Prostate gland (tissue), 2 donors: ENCODE measurements at regions not wholly inside any gene's neighbourhood (a gene's known extent, or its start where the extent isn't known, plus 50 kb on each side); places are given as distances from the start of the nearest gene placed in this dataset.

Experiments
- DNase-seq: peaks from one replicate; pipeline ENCODE4 v3.0.0-alpha.2; 2019; ENCODE audit warnings: low spot score
- H3K27ac ChIP-seq, 2 donors: fragments of 200-600 bp; sonication (generic); 2 replicates each; pipeline ENCODE4 v1.5.1; 2017 to 2019
- H3K27me3 ChIP-seq: fragments of 200-600 bp; sonication (generic); replicated peaks from 2 replicates; pipeline ENCODE4 v1.5.1; 2019; ENCODE audit not compliant: insufficient read depth
- H3K36me3 ChIP-seq, 2 donors: fragments of 200-600 bp; sonication (generic); 1 replicate in 1 of 2; 2 replicates in 1 of 2; pipeline versions ENCODE4 v1.5.1 to v1.8.1; 2017 to 2019
- H3K4me1 ChIP-seq: fragments of 200-600 bp; sonication (generic); replicated peaks from 2 replicates; pipeline ENCODE4 v1.5.1; 2019
- H3K4me3 ChIP-seq, 2 donors: fragments of 200-600 bp; sonication (generic); 2 replicates each; pipeline ENCODE4 v1.5.1; 2017 to 2019
- H3K9me3 ChIP-seq: fragments of 200-600 bp; sonication (generic); 2 replicates; pipeline ENCODE4 v1.5.1; 2017
- CTCF ChIP-seq, 4 experiments: fragments of 200-600 bp in 2 of 4; fragments of 450-650 bp in 2 of 4; sonication (generic) in 2 of 4; IDR thresholded peaks; 1 replicate in 3 of 4; 2 replicates in 1 of 4; pipeline ENCODE4 v1.5.1; 2016 to 2019; ENCODE audit warnings: antibody characterized with exemption in 4 of 4, mild to moderate bottlenecking in 2 of 4, moderate library complexity in 2 of 4
- POLR2A ChIP-seq: fragments of 450-650 bp; IDR thresholded peaks from one replicate; pipeline ENCODE4 v1.6.1; 2016; ENCODE audit warnings: antibody characterized with exemption, mild to moderate bottlenecking
- POLR2AphosphoS5 ChIP-seq: sonication (generic); formaldehyde crosslinking; IDR thresholded peaks from one replicate; pipeline ENCODE4 v1.6.1; 2017; ENCODE audit warnings: antibody characterized with exemption
- WGBS: methylation state at CpG from one replicate; pipeline ENCODE4 v1.1.5; 2018; 5-methylcytosine and 5-hydroxymethylcytosine counted together
- intact Hi-C: fragments of 100-400 bp; cut with DNase I; formaldehyde crosslinking; loops from one replicate; pipeline ENCODE4 v1.14.2; 2022

DNA sequence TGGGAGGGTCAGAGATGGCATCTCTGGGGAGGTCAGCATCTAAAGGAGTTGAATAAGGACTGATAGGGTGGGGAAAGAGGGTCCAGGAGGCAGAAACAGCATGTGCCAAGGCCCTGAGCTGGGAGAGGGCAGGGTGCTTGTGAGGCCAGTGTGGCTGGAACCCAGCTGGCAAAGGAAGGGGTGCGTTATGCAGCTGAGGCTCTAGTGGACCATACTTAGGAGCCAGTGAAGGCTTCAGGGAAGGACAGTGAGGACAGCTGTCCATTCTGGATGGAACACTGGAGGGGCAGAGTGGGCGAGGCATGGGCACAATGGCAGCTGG lies 57.1 kb upstream of the RPL11 start:
- Histone ChIP-seq H3K27me3 (no peaks in the 10 kb centered on the region), H3K9me3 (no peaks in the 10 kb centered on the region), H3K4me1 (no peaks in the 10 kb centered on the region), H3K4me3 (no peak overlapping the region), H3K27ac (no peak overlapping the region), H3K36me3 (no peaks in the 10 kb centered on the region)
- TF ChIP-seq POLR2A (no peak), CTCF (IDR thresholded peaks at IDR 0.05) (no peak), POLR2AphosphoS5 (no peak)
- WGBS, result 72% methylated on average over 2 of the region's 2 CpGs
- intact Hi-C loops, result no loop called here
- no peak for DNase-seq

GRCh38 chr1:23632479-23633160 lies 59.0 kb upstream of the RPL11 start:
- Histone ChIP-seq H3K36me3 (no peaks in the 10 kb centered on the region), H3K27me3 (no peaks in the 10 kb centered on the region), H3K9me3 (no peaks in the 10 kb centered on the region), H3K27ac (no peak overlapping the region), H3K4me1 (no peaks in the 10 kb centered on the region), H3K4me3 (no peak overlapping the region)
- 97% methylated on average over 2 of the region's 2 CpGs for WGBS
- intact Hi-C loops, result no loop called here
- DNase-seq, result no peak
- no peak for TF ChIP-seq CTCF (IDR thresholded peaks at IDR 0.05)
- no peak for TF ChIP-seq POLR2AphosphoS5
- no peak for TF ChIP-seq POLR2A

DNA sequence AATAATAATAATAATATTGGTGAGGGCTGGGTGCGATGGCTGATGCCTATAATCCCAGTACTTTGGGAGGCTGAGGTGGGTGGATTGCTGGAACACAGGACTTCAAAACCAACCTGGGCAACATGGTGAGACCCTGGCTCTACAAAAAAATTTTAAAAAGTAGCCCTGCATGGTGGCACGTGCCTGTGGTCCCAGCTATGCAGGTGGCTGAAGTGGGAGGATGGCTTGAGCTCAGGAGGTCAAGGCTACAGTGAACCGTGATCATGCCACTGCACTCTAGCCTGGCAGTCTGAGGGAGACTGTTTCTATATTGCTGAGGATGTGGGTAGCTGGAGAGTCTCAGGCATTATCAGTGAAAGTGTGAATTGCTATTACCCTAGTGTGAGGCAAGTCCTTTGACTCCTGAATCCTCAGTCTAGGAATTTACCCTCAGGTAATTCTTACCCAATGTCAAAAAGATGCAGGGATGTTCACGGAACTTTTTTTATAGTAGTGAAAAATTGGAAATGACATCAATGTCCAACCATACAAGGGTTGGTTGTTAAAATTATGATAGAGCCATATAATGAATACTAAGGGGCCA lies 61.8 kb upstream of the RPL11 start:
- no peak overlapping the region for H3K27ac ChIP-seq
- H3K9me3 ChIP-seq, result no peaks in the 10 kb centered on the region
- WGBS, result 80% methylated on average over 4 of the region's 4 CpGs
- DNase-seq, result no peak
- TF ChIP-seq CTCF (IDR thresholded peaks at IDR 0.05) (no peak), POLR2A (no peak), POLR2AphosphoS5 (no peak)
- intact Hi-C loops, result no loop called here
- no peaks in the 10 kb centered on the region for H3K36me3 ChIP-seq
- no peaks in the 10 kb centered on the region for H3K4me1 ChIP-seq
- H3K4me3 ChIP-seq, result no peak overlapping the region
- no peaks in the 10 kb centered on the region for H3K27me3 ChIP-seq

- H3K4me3 ChIP-seq, result no peak overlapping the region
- no peaks in the 10 kb centered on the region for H3K9me3 ChIP-seq
- DNase-seq, result no peak
- H3K27me3 ChIP-seq, result no peaks in the 10 kb centered on the region
- 68% methylated on average over 8 of the region's 8 CpGs for WGBS
- TF ChIP-seq POLR2AphosphoS5 (no peak), CTCF (IDR thresholded peaks at IDR 0.05) (no peak), POLR2A (no peak)
- H3K27ac ChIP-seq, result no peak overlapping the region
- intact Hi-C loops, result no loop called here
- no peaks in the 10 kb centered on the region for H3K4me1 ChIP-seq
- no peaks in the 10 kb centered on the region for H3K36me3 ChIP-seq
Observed at GRCh38 chr1:23628951-23629387, 62.6 kb upstream of the RPL11 start.

GRCh38 chr1:23627069-23627735 lies 64.4 kb upstream of the RPL11 start:
- Histone ChIP-seq H3K9me3 (no peaks in the 10 kb centered on the region), H3K27ac (no peak overlapping the region), H3K4me3 (no peak overlapping the region), H3K36me3 (no peaks in the 10 kb centered on the region), H3K4me1 (no peaks in the 10 kb centered on the region), H3K27me3 (no peaks in the 10 kb centered on the region)
- DNase-seq, result no peak
- intact Hi-C loops, result no loop called here
- no peak for TF ChIP-seq POLR2A
- TF ChIP-seq POLR2AphosphoS5, result no peak
- no peak for TF ChIP-seq CTCF (IDR thresholded peaks at IDR 0.05)
- 38% methylated on average over 11 of the region's 11 CpGs for WGBS
